ENCODE measurements at regions not wholly inside any gene's neighbourhood (a gene's known extent, or its start where the extent isn't known, plus 50 kb on each side); places are given as distances from the start of the nearest gene placed in this dataset.

DNA sequence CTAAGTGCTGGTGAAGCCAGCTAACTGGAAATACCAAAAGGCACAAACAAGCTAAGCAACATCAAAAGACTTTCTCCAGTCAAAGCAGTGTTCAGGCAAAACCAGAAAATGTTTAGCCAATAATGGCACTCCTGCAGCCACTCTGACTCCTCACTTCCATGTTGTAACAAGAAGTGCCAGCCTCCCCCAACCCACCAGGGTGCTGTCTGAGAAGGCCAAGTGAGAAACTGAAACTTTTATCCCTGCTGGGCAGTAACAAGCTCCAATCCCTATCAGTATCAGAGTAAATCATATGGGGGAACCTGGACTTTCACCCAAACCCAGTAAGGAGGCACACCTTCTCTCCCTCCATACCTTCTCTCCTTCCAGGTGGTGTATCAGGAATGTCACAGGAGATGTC lies 414.8 kb upstream of the NMUR2 start (continued):
- TF ChIP-seq ZBTB33 (IDR thresholded peaks at IDR 0.05) (no peak), HDAC2 (IDR thresholded peaks at IDR 0.05) (no peak), E2F8 (IDR thresholded peaks at IDR 0.05; ENCODE audit: low read depth, partially characterized antibody) (no peak)
- TF ChIP-seq, protein P1, sequence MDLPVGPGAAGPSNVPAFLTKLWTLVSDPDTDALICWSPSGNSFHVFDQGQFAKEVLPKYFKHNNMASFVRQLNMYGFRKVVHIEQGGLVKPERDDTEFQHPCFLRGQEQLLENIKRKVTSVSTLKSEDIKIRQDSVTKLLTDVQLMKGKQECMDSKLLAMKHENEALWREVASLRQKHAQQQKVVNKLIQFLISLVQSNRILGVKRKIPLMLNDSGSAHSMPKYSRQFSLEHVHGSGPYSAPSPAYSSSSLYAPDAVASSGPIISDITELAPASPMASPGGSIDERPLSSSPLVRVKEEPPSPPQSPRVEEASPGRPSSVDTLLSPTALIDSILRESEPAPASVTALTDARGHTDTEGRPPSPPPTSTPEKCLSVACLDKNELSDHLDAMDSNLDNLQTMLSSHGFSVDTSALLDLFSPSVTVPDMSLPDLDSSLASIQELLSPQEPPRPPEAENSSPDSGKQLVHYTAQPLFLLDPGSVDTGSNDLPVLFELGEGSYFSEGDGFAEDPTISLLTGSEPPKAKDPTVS (IDR thresholded peaks at IDR 0.05; ENCODE audit: low read depth, low read length), result no peak

DNA sequence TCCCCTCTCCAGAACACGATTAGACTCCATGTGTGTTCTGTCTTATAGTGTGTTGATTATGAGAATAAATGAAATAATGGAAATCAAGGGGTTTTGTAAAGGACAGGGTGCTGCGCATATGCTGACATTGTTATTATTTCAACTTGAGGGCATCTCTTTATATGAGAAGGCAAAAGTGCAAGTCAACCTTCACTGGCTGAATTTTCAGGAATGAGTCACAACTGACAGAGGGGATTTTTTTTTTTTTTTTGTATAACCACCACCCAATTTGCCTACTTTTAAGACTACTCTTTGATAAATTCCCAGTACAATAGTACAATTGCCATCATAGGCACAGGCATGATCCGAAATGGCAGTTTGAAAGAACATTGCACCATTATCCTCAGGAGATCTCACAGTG lies 419.2 kb upstream of the NMUR2 start:
- no TSS peak for BruUV-seq (replicated peaks)
- Histone ChIP-seq H3K4me2 (ENCODE audit: control insufficient read depth, insufficient read depth) (no peak overlapping the region), H3K9me3 (replicated peaks; ENCODE audit: control insufficient read depth, insufficient read depth, low read length) (no peaks in the 10 kb centered on the region), H3K27ac (ENCODE audit: control insufficient read depth, insufficient read depth) (no peak overlapping the region), H4K20me1 (ENCODE audit: control insufficient read depth, insufficient read depth) (no peaks in the 10 kb centered on the region), H3K9ac (ENCODE audit: control insufficient read depth, insufficient read depth, low read length) (no peak overlapping the region), H3K27me3 (replicated peaks in 1 of 2; ENCODE audit: control insufficient read depth in 2 of 2, insufficient read depth in 2 of 2, low read length in 1 of 2) (no peaks in the 10 kb centered on the region), H3K4me3 (no peak overlapping the region), H3K36me3 (ENCODE audit: control insufficient read depth in 2 of 2, insufficient read depth in 2 of 2, low read length in 1 of 2) (no peaks in the 10 kb centered on the region), H2AFZ (ENCODE audit: control insufficient read depth, low read depth, low read length) (no peak overlapping the region), H3K4me1 (ENCODE audit: control insufficient read depth, insufficient read depth, low read length) (no peaks in the 10 kb centered on the region), H3K79me2 (ENCODE audit: control insufficient read depth, insufficient read depth, low read length) (no peaks in the 10 kb centered on the region)
- RAD21 ChIA-PET (ENCODE audit: unreplicated experiment), result no interaction called here
- SMC1A ChIA-PET (ENCODE audit: uncharacterized antibody, unreplicated experiment), result no interaction called here
- FAIRE-seq, result no peak
- in situ Hi-C loops (cut with MboI), result no loop called here
- DNase-seq (ENCODE audit: low read depth, low spot score), result no peak
- CTCF ChIA-PET, result no interaction called here
- POLR2A ChIA-PET, result no interaction called here
- WGBS (ENCODE audit: insufficient coverage, insufficient replicate concordance, low lambda C conversion rate, missing lambda C conversion rate), result 2% methylated on average over 3 of the region's 3 CpGs
- intact Hi-C loops (cut with micrococcal nuclease; ENCODE audit: unreplicated experiment), result no loop called here
- peak; percentile 54 for ATAC-seq
- TF ChIP-seq CHD1 (IDR thresholded peaks at IDR 0.05; ENCODE audit: low read depth, low read length) (no peak), ZBTB33 (IDR thresholded peaks at IDR 0.05) (no peak), MEF2A (IDR thresholded peaks at IDR 0.05; ENCODE audit: insufficient read depth, low read depth, low read length) (no peak), ETV6 (conservative IDR thresholded peaks at IDR 0.05 in 1 of 2, IDR thresholded peaks at IDR 0.05 in 1 of 2; ENCODE audit: borderline replicate concordance in 1 of 2, low read depth in 1 of 2) (no peak), ZNF622 (IDR thresholded peaks at IDR 0.05) (no peak)
- TF ChIP-seq, protein P2, sequence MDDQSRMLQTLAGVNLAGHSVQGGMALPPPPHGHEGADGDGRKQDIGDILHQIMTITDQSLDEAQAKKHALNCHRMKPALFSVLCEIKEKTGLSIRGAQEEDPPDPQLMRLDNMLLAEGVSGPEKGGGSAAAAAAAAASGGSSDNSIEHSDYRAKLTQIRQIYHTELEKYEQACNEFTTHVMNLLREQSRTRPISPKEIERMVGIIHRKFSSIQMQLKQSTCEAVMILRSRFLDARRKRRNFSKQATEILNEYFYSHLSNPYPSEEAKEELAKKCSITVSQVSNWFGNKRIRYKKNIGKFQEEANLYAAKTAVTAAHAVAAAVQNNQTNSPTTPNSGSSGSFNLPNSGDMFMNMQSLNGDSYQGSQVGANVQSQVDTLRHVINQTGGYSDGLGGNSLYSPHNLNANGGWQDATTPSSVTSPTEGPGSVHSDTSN (IDR thresholded peaks at IDR 0.05; ENCODE audit: insufficient replicate concordance, low read depth, low read length), result no peak
- TF ChIP-seq, protein P3, sequence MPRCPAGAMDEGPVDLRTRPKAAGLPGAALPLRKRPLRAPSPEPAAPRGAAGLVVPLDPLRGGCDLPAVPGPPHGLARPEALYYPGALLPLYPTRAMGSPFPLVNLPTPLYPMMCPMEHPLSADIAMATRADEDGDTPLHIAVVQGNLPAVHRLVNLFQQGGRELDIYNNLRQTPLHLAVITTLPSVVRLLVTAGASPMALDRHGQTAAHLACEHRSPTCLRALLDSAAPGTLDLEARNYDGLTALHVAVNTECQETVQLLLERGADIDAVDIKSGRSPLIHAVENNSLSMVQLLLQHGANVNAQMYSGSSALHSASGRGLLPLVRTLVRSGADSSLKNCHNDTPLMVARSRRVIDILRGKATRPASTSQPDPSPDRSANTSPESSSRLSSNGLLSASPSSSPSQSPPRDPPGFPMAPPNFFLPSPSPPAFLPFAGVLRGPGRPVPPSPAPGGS (IDR thresholded peaks at IDR 0.05; ENCODE audit: borderline replicate concordance, insufficient read depth, low read depth, low read length, poor library complexity, severe bottlenecking), result no peak
